ENCODE measurements at regions not wholly inside any gene's neighbourhood (a gene's known extent, or its start where the extent isn't known, plus 50 kb on each side); places are given as distances from the start of the nearest gene placed in this dataset.

GRCh38 chr14:83924259-83924658 is 1605.7 kb upstream of the FLRT2 start:
- TF ChIP-seq CTCF (IDR thresholded peaks at IDR 0.05; ENCODE audit: low read length), result no peak
- no peak for TF ChIP-seq EZH2 (IDR thresholded peaks at IDR 0.05; ENCODE audit: borderline replicate concordance, low read length)
